Ascending aorta (tissue), 2 donors: ENCODE measurements at regions not wholly inside any gene's neighbourhood (a gene's known extent, or its start where the extent isn't known, plus 50 kb on each side); places are given as distances from the start of the nearest gene placed in this dataset.

Experiments used
- DNase-seq, 2 donors: peaks; one replicate each; pipeline ENCODE4 v3.0.0-alpha.2; 2019; ENCODE audit warnings: low spot score in 2 of 2
- H3K27ac ChIP-seq, 2 donors: fragments of 200-600 bp; sonication (generic); one replicate each; pipeline ENCODE4 v1.5.1; 2016 to 2017; ENCODE audit warnings: mild to moderate bottlenecking in 1 of 2
- H3K27me3 ChIP-seq: fragments of 200-600 bp; sonication (generic); one replicate; pipeline ENCODE4 v1.5.1; 2017
- H3K36me3 ChIP-seq, 2 donors: fragments of 200-600 bp; sonication (generic); one replicate each; pipeline ENCODE4 v1.5.1; 2016
- H3K4me1 ChIP-seq, 2 donors: fragments of 200-600 bp; sonication (generic); one replicate each; pipeline ENCODE4 v1.5.1; 2016 to 2017; ENCODE audit warnings: mild to moderate bottlenecking in 1 of 2
- H3K4me3 ChIP-seq, 2 donors: fragments of 200-600 bp; sonication (generic); one replicate each; pipeline ENCODE4 v1.5.1; 2016 to 2017; ENCODE audit warnings: mild to moderate bottlenecking in 1 of 2
- H3K9me3 ChIP-seq, 2 donors: fragments of 200-600 bp; sonication (generic); one replicate each; pipeline ENCODE4 v1.5.1; 2016
- intact Hi-C: fragments of 100-400 bp; cut with DNase I; formaldehyde crosslinking; loops from one replicate; pipeline ENCODE4 v1.15.1; 2023
- TF ChIP-seq, protein P1 (sequence below), 3 experiments: fragments of 200-600 bp in 2 of 3; fragments of 450-650 bp in 1 of 3; sonication (generic) in 2 of 3; IDR thresholded peaks; one replicate each; pipeline ENCODE4 v1.5.1; 2016 to 2019; ENCODE audit warnings: antibody characterized with exemption in 3 of 3, mild to moderate bottlenecking in 1 of 3, moderate library complexity in 1 of 3

DNA sequence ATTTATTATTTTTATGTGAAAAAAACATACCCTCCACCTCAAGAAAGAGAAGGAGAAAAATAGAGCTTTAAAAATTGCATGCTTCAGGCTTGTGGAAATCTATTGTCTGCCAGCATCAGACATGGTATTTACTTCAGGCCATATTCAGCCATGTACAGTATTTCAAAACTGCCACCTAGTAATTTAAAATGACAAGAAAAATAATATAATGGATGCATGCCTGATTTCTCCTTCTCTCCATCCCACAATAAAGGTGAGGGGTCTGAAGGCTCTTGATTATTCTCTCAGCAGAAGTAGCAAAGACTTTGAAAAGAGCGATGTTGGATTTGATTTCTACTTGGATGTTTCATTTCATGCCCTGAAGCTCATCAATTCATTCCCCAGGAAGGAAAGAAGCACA lies 250.7 kb downstream of the TBC1D4 start:
- H3K36me3 ChIP-seq: no peaks in the 10 kb centered on the region

DNA sequence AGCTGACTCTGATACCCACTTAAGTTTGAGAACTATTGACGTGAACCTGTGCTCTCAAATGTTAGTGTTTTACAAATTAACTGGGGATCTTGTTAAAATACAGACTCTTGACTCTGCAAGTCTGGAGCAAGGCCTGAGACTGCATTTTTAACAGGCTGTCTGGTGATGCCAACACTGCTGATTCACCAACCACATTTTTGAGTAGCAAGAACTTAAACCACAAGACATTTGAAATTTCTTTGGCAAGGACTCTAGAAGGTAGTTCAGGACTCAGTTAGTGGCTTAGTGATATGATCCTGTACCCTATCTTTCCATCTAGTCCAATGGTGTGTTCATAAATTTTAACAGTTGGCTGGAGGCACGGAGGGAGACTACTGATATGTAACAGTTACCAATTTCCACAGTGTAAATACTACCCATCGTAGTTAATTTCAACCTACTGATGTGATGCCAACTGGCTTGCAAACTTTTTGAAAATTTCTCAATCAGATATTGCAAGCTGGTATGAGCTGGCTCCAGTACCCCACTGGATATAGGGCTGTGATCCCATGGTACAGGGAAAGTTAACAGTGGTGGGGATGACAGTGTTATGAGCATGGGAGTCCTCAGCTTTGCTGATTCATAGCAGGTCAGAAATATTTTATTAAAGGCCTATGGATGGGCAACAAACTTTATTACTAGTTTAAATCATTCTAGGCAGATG lies 255.1 kb downstream of the TBC1D4 start:
- Histone ChIP-seq H3K27me3 (no peaks in the 10 kb centered on the region), H3K9me3 (no peaks in the 10 kb centered on the region), H3K4me3 (no peak overlapping the region), H3K27ac (no peak overlapping the region), H3K4me1 (no peaks in the 10 kb centered on the region), H3K36me3 (no peaks in the 10 kb centered on the region)
- TF ChIP-seq, protein P1, sequence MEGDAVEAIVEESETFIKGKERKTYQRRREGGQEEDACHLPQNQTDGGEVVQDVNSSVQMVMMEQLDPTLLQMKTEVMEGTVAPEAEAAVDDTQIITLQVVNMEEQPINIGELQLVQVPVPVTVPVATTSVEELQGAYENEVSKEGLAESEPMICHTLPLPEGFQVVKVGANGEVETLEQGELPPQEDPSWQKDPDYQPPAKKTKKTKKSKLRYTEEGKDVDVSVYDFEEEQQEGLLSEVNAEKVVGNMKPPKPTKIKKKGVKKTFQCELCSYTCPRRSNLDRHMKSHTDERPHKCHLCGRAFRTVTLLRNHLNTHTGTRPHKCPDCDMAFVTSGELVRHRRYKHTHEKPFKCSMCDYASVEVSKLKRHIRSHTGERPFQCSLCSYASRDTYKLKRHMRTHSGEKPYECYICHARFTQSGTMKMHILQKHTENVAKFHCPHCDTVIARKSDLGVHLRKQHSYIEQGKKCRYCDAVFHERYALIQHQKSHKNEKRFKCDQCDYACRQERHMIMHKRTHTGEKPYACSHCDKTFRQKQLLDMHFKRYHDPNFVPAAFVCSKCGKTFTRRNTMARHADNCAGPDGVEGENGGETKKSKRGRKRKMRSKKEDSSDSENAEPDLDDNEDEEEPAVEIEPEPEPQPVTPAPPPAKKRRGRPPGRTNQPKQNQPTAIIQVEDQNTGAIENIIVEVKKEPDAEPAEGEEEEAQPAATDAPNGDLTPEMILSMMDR (IDR thresholded peaks at IDR 0.05): no peak
- no peak for DNase-seq
- intact Hi-C loops: no loop called here

More for the DNA sequence above, 250.7 kb downstream of the TBC1D4 start:
- intact Hi-C loops: no loop called here
- H3K27ac ChIP-seq: no peak overlapping the region
- no peak for DNase-seq
- TF ChIP-seq, protein P1 (IDR thresholded peaks at IDR 0.05): no peak
- no peaks in the 10 kb centered on the region for H3K9me3 ChIP-seq
- H3K4me3 ChIP-seq: no peak overlapping the region
- H3K4me1 ChIP-seq: no peaks in the 10 kb centered on the region
- H3K27me3 ChIP-seq: no peaks in the 10 kb centered on the region

DNA sequence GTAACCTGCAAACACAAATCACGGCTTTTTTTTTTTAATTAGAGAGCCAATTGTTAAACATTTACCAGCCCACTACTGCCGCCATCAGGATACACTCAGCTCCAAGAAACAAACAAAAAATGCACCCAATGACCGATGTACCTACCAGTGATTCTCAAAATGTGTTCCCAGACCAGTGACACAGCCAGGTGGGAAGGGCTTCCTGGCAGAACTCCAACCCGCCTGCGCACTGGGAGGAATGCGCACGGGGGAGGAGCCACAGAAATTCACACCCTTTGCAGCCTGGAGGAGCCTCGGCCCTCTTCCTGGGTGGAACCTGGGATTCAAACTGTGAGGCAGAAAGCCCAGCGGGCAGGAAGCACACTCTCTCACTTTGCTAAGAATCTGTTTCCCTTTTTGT lies 255.9 kb downstream of the TBC1D4 start:
- Histone ChIP-seq H3K4me1 (no peaks in the 10 kb centered on the region), H3K9me3 (no peaks in the 10 kb centered on the region), H3K27ac (no peak overlapping the region), H3K36me3 (no peaks in the 10 kb centered on the region), H3K27me3 (no peaks in the 10 kb centered on the region), H3K4me3 (no peak overlapping the region)
- intact Hi-C loops: no loop called here
- no peak for DNase-seq
- TF ChIP-seq, protein P1 (IDR thresholded peaks at IDR 0.05): no peak

DNA sequence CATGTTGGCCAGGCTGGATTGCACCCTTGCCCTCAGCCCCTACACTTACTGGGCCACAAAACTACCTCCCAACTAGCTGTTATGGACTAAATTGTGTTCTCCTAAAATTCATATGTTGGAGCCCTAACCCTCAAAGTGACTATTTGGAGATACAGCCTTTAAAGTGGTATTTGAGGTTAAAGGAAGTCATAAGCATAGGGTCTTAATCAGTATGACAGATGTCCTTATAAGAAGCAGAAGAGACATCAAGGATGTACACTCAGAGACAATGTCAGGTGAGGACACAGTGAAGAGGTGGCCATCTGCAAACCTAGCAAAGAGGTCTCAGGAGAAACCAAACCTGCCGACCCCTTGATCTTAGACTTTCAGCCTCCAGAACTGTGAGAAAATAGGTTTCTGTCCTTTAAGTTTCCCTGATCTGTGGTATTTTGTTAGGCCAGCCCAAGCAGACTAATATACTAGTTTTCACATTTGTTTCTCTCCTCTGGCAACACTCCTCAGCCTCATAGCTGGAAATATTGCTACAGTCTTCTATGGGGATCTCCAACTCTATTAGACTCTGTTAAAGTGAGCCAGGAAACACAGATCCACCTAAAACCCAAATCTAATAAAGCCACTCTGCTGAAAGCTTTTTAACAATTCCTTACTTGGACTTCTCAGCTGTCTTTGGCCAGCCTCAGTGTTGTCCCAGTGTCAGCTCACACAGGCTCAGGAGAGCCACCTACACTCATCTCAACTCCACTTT lies 256.5 kb downstream of the TBC1D4 start:
- Histone ChIP-seq H3K9me3 (no peaks in the 10 kb centered on the region), H3K27me3 (no peaks in the 10 kb centered on the region), H3K36me3 (no peaks in the 10 kb centered on the region), H3K4me1 (no peaks in the 10 kb centered on the region), H3K4me3 (no peak overlapping the region), H3K27ac (no peak overlapping the region)
- DNase-seq: no peak
- TF ChIP-seq, protein P1 (IDR thresholded peaks at IDR 0.05): no peak
- intact Hi-C loops: no loop called here

DNA sequence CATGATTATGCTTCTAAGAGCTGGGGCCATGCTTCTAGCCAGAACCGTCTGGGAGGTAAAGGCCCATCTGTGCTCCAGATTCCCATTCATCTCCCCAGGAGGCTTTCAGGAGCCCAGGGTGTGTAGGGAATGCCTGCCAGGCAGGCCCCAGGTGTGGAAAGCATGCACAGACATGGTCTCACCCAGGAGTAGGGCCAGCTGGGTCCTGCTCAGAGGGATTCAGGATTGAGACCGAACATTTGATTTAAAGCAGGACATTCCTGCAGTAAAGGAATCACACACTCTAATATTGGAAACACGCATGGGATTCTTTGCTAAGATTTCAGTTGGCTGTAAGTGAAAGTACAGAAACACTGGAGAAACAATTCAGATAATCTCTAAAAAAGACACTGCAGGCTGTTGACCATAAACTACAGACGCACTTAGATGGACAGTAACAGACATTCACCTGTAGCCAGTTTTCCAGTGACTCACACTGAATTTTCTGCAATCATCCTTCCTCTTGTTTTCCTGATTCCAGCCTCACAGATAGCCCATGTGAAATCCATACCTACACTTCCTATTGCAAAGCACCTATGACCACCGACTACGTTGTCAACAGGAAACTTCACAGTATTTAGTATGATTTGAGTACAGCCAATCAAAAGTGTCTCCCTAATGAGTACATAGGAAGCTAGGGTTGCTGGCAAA lies 257.8 kb downstream of the TBC1D4 start:
- Histone ChIP-seq H3K36me3 (no peaks in the 10 kb centered on the region), H3K4me3 (no peak overlapping the region), H3K27ac (no peak overlapping the region), H3K27me3 (no peaks in the 10 kb centered on the region), H3K4me1 (peaks cover 0 to 3% of the 10 kb centered on the region in 2 donors), H3K9me3 (no peaks in the 10 kb centered on the region)
- TF ChIP-seq, protein P1 (IDR thresholded peaks at IDR 0.05): no peak
- intact Hi-C loops: no loop called here
- DNase-seq: no peak
